ENCODE measurements at regions not wholly inside any gene's neighbourhood (a gene's known extent, or its start where the extent isn't known, plus 50 kb on each side); places are given as distances from the start of the nearest gene placed in this dataset.

DNA sequence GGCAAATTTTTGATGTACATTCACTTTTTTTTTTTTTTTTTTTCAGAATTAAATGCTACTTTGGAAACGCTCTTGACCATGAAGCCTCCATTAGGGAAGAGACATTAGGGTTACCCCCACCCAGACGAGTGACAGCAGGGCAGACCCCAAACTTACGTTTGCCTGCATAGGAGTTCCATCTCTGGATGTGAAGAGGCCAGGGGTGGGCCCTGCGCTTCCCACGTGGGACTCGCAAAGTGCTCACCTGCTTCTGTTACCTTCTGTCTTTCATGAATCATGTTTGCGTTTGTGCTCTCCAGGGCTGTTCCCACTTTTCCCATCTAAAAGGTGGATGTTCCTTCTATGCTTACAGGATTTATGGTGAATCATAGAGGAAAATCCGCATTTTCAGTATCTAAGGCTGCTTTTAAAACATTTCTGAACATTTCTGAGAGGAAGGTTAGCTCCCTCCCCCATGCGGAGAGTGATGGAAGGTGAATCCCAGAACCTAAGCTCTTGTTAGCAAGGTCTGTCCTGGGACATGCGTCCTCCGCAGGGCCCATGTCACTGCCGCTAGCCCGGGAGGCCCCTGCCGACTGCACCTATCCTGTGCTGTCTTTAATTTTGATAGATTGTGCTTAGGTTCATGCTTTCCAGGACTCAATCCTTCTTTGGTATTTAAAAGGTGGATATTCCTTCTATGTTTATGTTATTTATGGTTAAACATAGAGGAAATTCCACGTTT lies 135.7 kb upstream of the RTL1 start:
- H3K18ac ChIP-seq (ENCODE audit: low read depth, low read length): no peak overlapping the region
- H3K4ac ChIP-seq (ENCODE audit: low read depth, low read length): no peak overlapping the region
- DNase-seq (no peak), ATAC-seq (ENCODE audit: low read depth) (no peak)
- no peaks in the 10 kb centered on the region for H3K9me1 ChIP-seq (ENCODE audit: insufficient read depth, low read length)
- TF ChIP-seq, protein P1, sequence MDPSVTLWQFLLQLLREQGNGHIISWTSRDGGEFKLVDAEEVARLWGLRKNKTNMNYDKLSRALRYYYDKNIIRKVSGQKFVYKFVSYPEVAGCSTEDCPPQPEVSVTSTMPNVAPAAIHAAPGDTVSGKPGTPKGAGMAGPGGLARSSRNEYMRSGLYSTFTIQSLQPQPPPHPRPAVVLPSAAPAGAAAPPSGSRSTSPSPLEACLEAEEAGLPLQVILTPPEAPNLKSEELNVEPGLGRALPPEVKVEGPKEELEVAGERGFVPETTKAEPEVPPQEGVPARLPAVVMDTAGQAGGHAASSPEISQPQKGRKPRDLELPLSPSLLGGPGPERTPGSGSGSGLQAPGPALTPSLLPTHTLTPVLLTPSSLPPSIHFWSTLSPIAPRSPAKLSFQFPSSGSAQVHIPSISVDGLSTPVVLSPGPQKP (IDR thresholded peaks at IDR 0.05; ENCODE audit: borderline replicate concordance, low read depth, low read length): no peak
- TF ChIP-seq NFE2L2 (IDR thresholded peaks at IDR 0.05; ENCODE audit: low read depth, low read length): no peak
- TF ChIP-seq RCOR1 (IDR thresholded peaks at IDR 0.05; ENCODE audit: insufficient replicate concordance, low read length): no peak
- TF ChIP-seq, protein P2, sequence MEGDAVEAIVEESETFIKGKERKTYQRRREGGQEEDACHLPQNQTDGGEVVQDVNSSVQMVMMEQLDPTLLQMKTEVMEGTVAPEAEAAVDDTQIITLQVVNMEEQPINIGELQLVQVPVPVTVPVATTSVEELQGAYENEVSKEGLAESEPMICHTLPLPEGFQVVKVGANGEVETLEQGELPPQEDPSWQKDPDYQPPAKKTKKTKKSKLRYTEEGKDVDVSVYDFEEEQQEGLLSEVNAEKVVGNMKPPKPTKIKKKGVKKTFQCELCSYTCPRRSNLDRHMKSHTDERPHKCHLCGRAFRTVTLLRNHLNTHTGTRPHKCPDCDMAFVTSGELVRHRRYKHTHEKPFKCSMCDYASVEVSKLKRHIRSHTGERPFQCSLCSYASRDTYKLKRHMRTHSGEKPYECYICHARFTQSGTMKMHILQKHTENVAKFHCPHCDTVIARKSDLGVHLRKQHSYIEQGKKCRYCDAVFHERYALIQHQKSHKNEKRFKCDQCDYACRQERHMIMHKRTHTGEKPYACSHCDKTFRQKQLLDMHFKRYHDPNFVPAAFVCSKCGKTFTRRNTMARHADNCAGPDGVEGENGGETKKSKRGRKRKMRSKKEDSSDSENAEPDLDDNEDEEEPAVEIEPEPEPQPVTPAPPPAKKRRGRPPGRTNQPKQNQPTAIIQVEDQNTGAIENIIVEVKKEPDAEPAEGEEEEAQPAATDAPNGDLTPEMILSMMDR (conservative IDR thresholded peaks at IDR 0.05; ENCODE audit: low read depth, low read length): no peak
- TF ChIP-seq CHD1 (IDR thresholded peaks at IDR 0.05; ENCODE audit: low read depth, low read length): no peak
- no peak for TF ChIP-seq MAFK (IDR thresholded peaks at IDR 0.05; ENCODE audit: low read depth, low read length)
- TF ChIP-seq BHLHE40 (IDR thresholded peaks at IDR 0.05; ENCODE audit: low read depth, low read length): no peak
- TF ChIP-seq MXI1 (IDR thresholded peaks at IDR 0.05; ENCODE audit: borderline replicate concordance, low read depth, low read length): no peak
- no peak for TF ChIP-seq RFX5 (IDR thresholded peaks at IDR 0.05; ENCODE audit: low read depth, low read length)
- TF ChIP-seq MAZ (IDR thresholded peaks at IDR 0.05; ENCODE audit: borderline replicate concordance, low read depth, low read length): no peak
- TF ChIP-seq POLR2A (IDR thresholded peaks at IDR 0.05; ENCODE audit: low read depth, low read length): no peak
- no peak for TF ChIP-seq RAD21 (IDR thresholded peaks at IDR 0.05; ENCODE audit: low read length)
- TF ChIP-seq, protein P3, sequence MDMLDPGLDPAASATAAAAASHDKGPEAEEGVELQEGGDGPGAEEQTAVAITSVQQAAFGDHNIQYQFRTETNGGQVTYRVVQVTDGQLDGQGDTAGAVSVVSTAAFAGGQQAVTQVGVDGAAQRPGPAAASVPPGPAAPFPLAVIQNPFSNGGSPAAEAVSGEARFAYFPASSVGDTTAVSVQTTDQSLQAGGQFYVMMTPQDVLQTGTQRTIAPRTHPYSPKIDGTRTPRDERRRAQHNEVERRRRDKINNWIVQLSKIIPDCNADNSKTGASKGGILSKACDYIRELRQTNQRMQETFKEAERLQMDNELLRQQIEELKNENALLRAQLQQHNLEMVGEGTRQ (IDR thresholded peaks at IDR 0.05; ENCODE audit: low read depth, low read length): no peak
- intact Hi-C loops (cut with micrococcal nuclease) (no loop called here), in situ Hi-C loops (cut with MboI; ENCODE audit: low sequenced_read_pairs) (no loop called here), dilution Hi-C loops (cut with HindIII; ENCODE audit: low sequenced_read_pairs, unreplicated experiment) (no loop called here)
- no peaks in the 10 kb centered on the region for H3K4me1 ChIP-seq (ENCODE audit: control insufficient read depth, insufficient read depth, low read length)
- H2AFZ ChIP-seq (replicated peaks; ENCODE audit: low read length, poor library complexity): no peak overlapping the region
- H4K91ac ChIP-seq (ENCODE audit: insufficient read depth, low read depth, low read length): no peak overlapping the region
- no peak overlapping the region for H4K8ac ChIP-seq (ENCODE audit: low read depth in 2 of 2, low read length in 2 of 2)
- no peak overlapping the region for H3K4me2 ChIP-seq (ENCODE audit: low read depth, low read length)
- H4K20me1 ChIP-seq (ENCODE audit: insufficient read depth, low read length): peaks cover 17% of the 10 kb centered on the region; the same call in 1 of the 2 replicates
- H4K5ac ChIP-seq (ENCODE audit: low read depth, low read length): no peak overlapping the region
- H3K56ac ChIP-seq (ENCODE audit: extremely low read depth, insufficient read depth, low read length): no peak overlapping the region
- H3K9ac ChIP-seq (ENCODE audit: low read depth, low read length): no peak overlapping the region
- H3K36me3 ChIP-seq (ENCODE audit: control insufficient read depth, insufficient read depth, low read length): peaks cover 73% of the 10 kb centered on the region
- H2BK5ac ChIP-seq (ENCODE audit: low read depth, low read length, poor library complexity, severe bottlenecking): no peak overlapping the region
- H3K9me3 ChIP-seq (ENCODE audit: control insufficient read depth, insufficient read depth, low read length): no peaks in the 10 kb centered on the region
- no peak overlapping the region for H2BK15ac ChIP-seq (ENCODE audit: low read depth, low read length)
- H2AK9ac ChIP-seq (replicated peaks; ENCODE audit: low read depth, low read length, poor library complexity): no peak overlapping the region
- POLR2A ChIA-PET (ENCODE audit: unreplicated experiment): no interaction called here
- H3K79me1 ChIP-seq (ENCODE audit: low read depth in 1 of 2, low read length in 2 of 2): peaks cover 10 to 29% of the 10 kb centered on the region in 2 experiments
- WGBS, 2 experiments (ENCODE audit: extremely low coverage in 2 of 2, insufficient read length in 1 of 2): 100% methylated on average over 3 of the region's 15 CpGs; no CpG with 5 or more reads in 1 of the 2 experiments
- H2BK20ac ChIP-seq (ENCODE audit: low read depth, low read length): no peak overlapping the region
- CTCF ChIA-PET: no interaction called here
- no TSS peak for BruUV-seq (replicated peaks)
- H2AK5ac ChIP-seq (ENCODE audit: low read depth, low read length): no peak overlapping the region
- no peak overlapping the region for H2BK120ac ChIP-seq (ENCODE audit: low read depth, low read length)
- no peak overlapping the region for H3K27ac ChIP-seq (ENCODE audit: insufficient read depth, low read length)
- no peak overlapping the region for H3K4me3 ChIP-seq (ENCODE audit: insufficient read depth, low read depth, low read length)
- no peak overlapping the region for H3K23ac ChIP-seq (ENCODE audit: low read depth, low read length)
- H3K14ac ChIP-seq (replicated peaks; ENCODE audit: low read depth, low read length): no peak overlapping the region
- no peaks in the 10 kb centered on the region for H3K27me3 ChIP-seq (ENCODE audit: control insufficient read depth, insufficient read depth, low read length)
